GM12878 (cell line): ENCODE measurements at regions not wholly inside any gene's neighbourhood (a gene's known extent, or its start where the extent isn't known, plus 50 kb on each side); places are given as distances from the start of the nearest gene placed in this dataset.

Source experiments
- EZH2 ChIP-seq: IDR thresholded peaks from 2 replicates; pipeline ENCODE4 v1.6.1; 2012; ENCODE audit warnings: low read depth, mild to moderate bottlenecking, control low read depth, inconsistent platforms, low read length, borderline replicate concordance; ENCODE audit not compliant: control insufficient read depth
- HCFC1 ChIP-seq: fragments of 150-350 bp; IDR thresholded peaks from 2 replicates; pipeline ENCODE4 v1.6.1; 2014; ENCODE audit warnings: low read length

- TF ChIP-seq EZH2: no peak
- TF ChIP-seq HCFC1: no peak
Observed at GRCh38 chr10:31187607-31188210, 131.3 kb upstream of the ZEB1 start.
